GM19395 (cell line): ENCODE measurements at regions not wholly inside any gene's neighbourhood (a gene's known extent, or its start where the extent isn't known, plus 50 kb on each side); places are given as distances from the start of the nearest gene placed in this dataset.
"Not testable (repeated sequence)": the region's sequence is repeated elsewhere in the genome, so short reads cannot be mapped to it uniquely, and the experiment has no call there.

ENCODE experiments used
- ATAC-seq: cut with Tn5 transposase; IDR thresholded peaks from one replicate; pipeline ENCODE4 v1.9.1; 2021; ENCODE audit warnings: mild to moderate bottlenecking, moderate library complexity; ENCODE audit not compliant: unreplicated experiment

DNA sequence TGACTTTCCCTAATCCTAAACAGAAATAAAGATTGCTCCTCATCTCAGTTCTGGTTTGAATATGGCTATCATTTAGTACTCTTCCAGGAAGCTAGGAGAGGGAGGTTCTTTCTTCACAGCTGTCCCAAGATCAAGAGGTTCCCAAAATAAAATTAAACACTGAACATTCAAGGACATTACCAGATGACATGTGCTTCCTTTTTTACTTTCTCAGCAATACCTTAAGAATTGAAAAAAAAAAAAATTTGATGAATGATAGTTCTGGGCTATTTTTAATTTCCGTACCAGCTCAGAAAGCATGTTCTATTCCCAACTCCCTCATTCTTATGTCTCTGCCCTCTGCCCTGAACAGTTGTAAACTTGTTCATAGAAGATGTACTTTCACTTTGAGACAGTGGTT lies 61.7 kb upstream of the MYL1 start:
- ATAC-seq, result no peak

DNA sequence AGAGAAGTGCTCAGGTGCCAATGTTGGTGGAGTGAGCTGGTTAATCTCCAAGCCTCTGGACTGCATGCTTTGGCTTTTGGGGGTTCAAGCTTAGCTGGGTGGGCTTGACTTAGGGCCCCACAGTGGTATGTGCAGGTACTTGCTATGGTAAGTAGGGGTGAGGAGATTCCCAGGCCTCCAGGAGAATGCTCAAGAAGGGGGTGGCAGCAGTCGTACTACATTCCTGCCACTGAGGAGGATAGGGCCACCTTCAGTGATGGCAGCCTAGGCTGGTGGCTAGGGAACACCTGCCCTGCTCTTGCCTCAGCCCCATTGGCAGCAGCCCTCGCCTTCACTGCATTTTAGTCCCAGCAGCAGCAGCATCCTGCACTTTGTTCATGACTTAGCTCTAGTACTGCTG lies 55.6 kb upstream of the MYL1 start:
- ATAC-seq, result no peak

DNA sequence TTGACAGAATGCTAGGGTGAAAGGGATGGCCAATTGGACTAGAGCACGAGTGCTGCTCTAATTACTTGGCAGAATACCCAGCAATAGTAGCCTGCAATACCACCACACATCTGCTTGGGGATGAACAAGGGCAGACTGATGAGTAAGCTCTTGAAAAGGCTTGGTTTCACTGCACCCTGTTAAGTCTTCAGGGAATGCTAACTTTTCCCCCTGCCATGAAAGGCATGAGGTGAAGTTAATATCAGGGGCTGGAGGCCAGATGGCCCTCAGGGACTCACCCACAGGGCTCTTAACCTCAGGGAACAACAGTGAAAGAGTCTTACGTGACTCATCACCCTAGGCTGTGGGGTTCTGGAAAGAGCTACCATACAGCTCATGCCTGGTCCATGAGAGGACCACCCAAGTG lies 51.7 kb upstream of the MYL1 start:
- ATAC-seq, result peak; percentile 53

DNA sequence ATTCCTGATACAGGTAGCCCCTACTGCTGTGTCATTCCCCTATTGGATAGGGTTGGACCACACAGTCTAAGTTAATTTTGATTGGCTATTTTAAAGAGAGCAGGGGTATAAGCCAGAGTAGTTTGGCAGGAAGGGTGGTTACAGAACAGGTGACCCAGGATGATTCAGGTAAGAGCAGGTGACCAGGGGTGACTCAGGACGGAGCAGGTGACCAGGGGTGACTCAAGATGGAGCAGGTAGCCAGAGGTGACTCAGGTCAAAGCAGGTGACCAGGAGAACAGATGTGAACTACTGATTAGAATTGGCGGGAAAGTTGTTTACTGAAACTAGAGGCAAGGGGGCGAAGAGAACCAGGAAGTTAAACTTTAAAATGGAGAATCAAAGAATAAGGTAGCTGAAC lies 50.5 kb upstream of the MYL1 start:
- not testable (repeated sequence) for ATAC-seq
